A673 (cell line): ENCODE measurements at regions not wholly inside any gene's neighbourhood (a gene's known extent, or its start where the extent isn't known, plus 50 kb on each side); places are given as distances from the start of the nearest gene placed in this dataset.

Experiments used
- CTCF ChIP-seq: fragments of 300-800, 200-600 bp; sonication (generic); conservative IDR thresholded peaks from 2 replicates; pipeline ENCODE4 v1.5.1; 2017; ENCODE audit warnings: low read depth, mild to moderate bottlenecking, antibody characterized with exemption, low read length, moderate library complexity, mixed read lengths
- EZH2 ChIP-seq: fragments of 200-600 bp; sonication (generic); IDR thresholded peaks from 2 replicates; pipeline ENCODE4 v1.6.1; 2017; ENCODE audit warnings: borderline replicate concordance, low read depth, mild to moderate bottlenecking, mixed read lengths, antibody characterized with exemption, low read length; ENCODE audit not compliant: poor library complexity, severe bottlenecking

DNA sequence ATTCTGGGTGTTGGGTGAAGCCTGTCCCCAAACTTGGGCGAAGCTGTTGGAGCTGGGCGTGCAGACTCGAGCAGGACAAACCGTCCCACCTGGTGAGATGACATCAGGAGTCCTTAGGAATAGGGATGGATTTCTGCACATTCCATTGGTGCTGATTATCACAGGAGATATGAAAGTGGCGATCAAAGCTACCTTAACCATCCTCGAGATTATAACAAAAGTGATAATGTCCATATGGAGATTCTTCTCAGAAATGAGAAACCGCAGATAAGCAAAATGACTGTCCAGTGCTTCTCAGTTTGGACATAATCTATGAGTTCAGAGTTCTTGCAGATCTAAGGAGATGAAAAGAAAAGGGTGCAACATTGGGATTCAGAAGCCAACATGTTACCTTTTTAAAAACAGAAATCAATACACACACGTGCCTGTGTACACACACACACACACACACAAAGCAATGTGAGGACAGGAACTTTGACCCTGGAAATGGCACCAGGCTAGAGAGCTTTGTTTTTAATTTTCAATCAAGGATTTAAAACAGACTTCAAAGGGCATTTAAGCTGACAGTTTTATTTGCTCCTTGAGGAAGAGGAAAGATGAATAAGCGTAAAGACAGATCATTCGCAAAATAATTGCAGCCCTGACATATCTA is 165.4 kb downstream of the CD83 start:
- TF ChIP-seq CTCF (no peak), EZH2 (no peak)
